ENCODE measurements at regions not wholly inside any gene's neighbourhood (a gene's known extent, or its start where the extent isn't known, plus 50 kb on each side); places are given as distances from the start of the nearest gene placed in this dataset.

- Histone ChIP-seq H3K4me1 (ENCODE audit: control insufficient read depth, extremely low read depth, insufficient read depth, low read length) (no peaks in the 10 kb centered on the region), H3K79me2 (ENCODE audit: control insufficient read depth, insufficient read depth, low read length) (no peaks in the 10 kb centered on the region), H4K20me1 (ENCODE audit: control insufficient read depth, extremely low read depth, insufficient read depth, low read length) (no peaks in the 10 kb centered on the region), H3K36me3 (ENCODE audit: control insufficient read depth, insufficient read depth, low read length) (no peaks in the 10 kb centered on the region), H3K4me2 (ENCODE audit: extremely low read depth, insufficient read depth, low read length) (no peak overlapping the region), H2AFZ (ENCODE audit: low read length) (no peak overlapping the region), H3K9ac (ENCODE audit: insufficient read depth, low read length) (no peak overlapping the region), H3K27me3 (ENCODE audit: control insufficient read depth, insufficient read depth, low read length) (no peaks in the 10 kb centered on the region), H3K9me3 (ENCODE audit: control insufficient read depth, insufficient read depth, low read depth, low read length) (no peaks in the 10 kb centered on the region), H3K27ac (ENCODE audit: insufficient read depth, low read length) (no peak overlapping the region), H3K4me3 (replicated peaks in 1 of 4; ENCODE audit: control extremely low read depth in 1 of 4, insufficient read depth in 1 of 4, low read depth in 3 of 4, low read length in 4 of 4) (no peak overlapping the region)
- TF ChIP-seq CTCF (conservative IDR thresholded peaks at IDR 0.05 in 1 of 2, IDR thresholded peaks at IDR 0.05 in 1 of 2; ENCODE audit: low read depth in 1 of 2, low read length in 2 of 2) (no peak), EZH2 (IDR thresholded peaks at IDR 0.05; ENCODE audit: low read length, missing control alignments) (no peak)
- DNase-seq (ENCODE audit: low read depth in 2 of 2) = no peak
Observed at GRCh38 chr2:209316141-209316540, 107.7 kb upstream of the MAP2 start.

- H4K20me1 ChIP-seq (ENCODE audit: control insufficient read depth, extremely low read depth, insufficient read depth, low read length) = no peaks in the 10 kb centered on the region
- H3K79me2 ChIP-seq (ENCODE audit: control insufficient read depth, insufficient read depth, low read length) = no peaks in the 10 kb centered on the region
- H3K4me3 ChIP-seq (replicated peaks in 1 of 4; ENCODE audit: control extremely low read depth in 1 of 4, insufficient read depth in 1 of 4, low read depth in 3 of 4, low read length in 4 of 4) = no peak overlapping the region
- H3K9me3 ChIP-seq (ENCODE audit: control insufficient read depth, insufficient read depth, low read depth, low read length) = no peaks in the 10 kb centered on the region
- H3K4me1 ChIP-seq (ENCODE audit: control insufficient read depth, extremely low read depth, insufficient read depth, low read length) = no peaks in the 10 kb centered on the region
- DNase-seq (ENCODE audit: low read depth in 2 of 2) = peak; percentile 69
- H3K36me3 ChIP-seq (ENCODE audit: control insufficient read depth, insufficient read depth, low read length) = no peaks in the 10 kb centered on the region
- no peak overlapping the region for H2AFZ ChIP-seq (ENCODE audit: low read length)
- no peaks in the 10 kb centered on the region for H3K27me3 ChIP-seq (ENCODE audit: control insufficient read depth, insufficient read depth, low read length)
- no peak for TF ChIP-seq EZH2 (IDR thresholded peaks at IDR 0.05; ENCODE audit: low read length, missing control alignments)
- no peak for TF ChIP-seq CTCF (conservative IDR thresholded peaks at IDR 0.05 in 1 of 2, IDR thresholded peaks at IDR 0.05 in 1 of 2; ENCODE audit: low read depth in 1 of 2, low read length in 2 of 2)
- H3K27ac ChIP-seq (ENCODE audit: insufficient read depth, low read length) = no peak overlapping the region
- no peak overlapping the region for H3K9ac ChIP-seq (ENCODE audit: insufficient read depth, low read length)
- H3K4me2 ChIP-seq (ENCODE audit: extremely low read depth, insufficient read depth, low read length) = no peak overlapping the region
Observed at GRCh38 chr2:209321076-209321475, 102.8 kb upstream of the MAP2 start.

GRCh38 chr2:209321581-209321980 lies 102.3 kb upstream of the MAP2 start:
- no peaks in the 10 kb centered on the region for H3K79me2 ChIP-seq (ENCODE audit: control insufficient read depth, insufficient read depth, low read length)

More at GRCh38 chr2:209321581-209321980, 102.3 kb upstream of the MAP2 start:
- no peak overlapping the region for H2AFZ ChIP-seq (ENCODE audit: low read length)
- H3K27me3 ChIP-seq (ENCODE audit: control insufficient read depth, insufficient read depth, low read length) = no peaks in the 10 kb centered on the region
- H3K9me3 ChIP-seq (ENCODE audit: control insufficient read depth, insufficient read depth, low read depth, low read length) = no peaks in the 10 kb centered on the region
- DNase-seq (ENCODE audit: low read depth in 2 of 2) = no peak
- no peak for TF ChIP-seq EZH2 (IDR thresholded peaks at IDR 0.05; ENCODE audit: low read length, missing control alignments)
- TF ChIP-seq CTCF (conservative IDR thresholded peaks at IDR 0.05 in 1 of 2, IDR thresholded peaks at IDR 0.05 in 1 of 2; ENCODE audit: low read depth in 1 of 2, low read length in 2 of 2) = no peak
- no peak overlapping the region for H3K4me3 ChIP-seq (replicated peaks in 1 of 4; ENCODE audit: control extremely low read depth in 1 of 4, insufficient read depth in 1 of 4, low read depth in 3 of 4, low read length in 4 of 4)
- no peaks in the 10 kb centered on the region for H3K36me3 ChIP-seq (ENCODE audit: control insufficient read depth, insufficient read depth, low read length)
- H3K27ac ChIP-seq (ENCODE audit: insufficient read depth, low read length) = no peak overlapping the region
- no peaks in the 10 kb centered on the region for H4K20me1 ChIP-seq (ENCODE audit: control insufficient read depth, extremely low read depth, insufficient read depth, low read length)
- H3K4me2 ChIP-seq (ENCODE audit: extremely low read depth, insufficient read depth, low read length) = no peak overlapping the region
- no peaks in the 10 kb centered on the region for H3K4me1 ChIP-seq (ENCODE audit: control insufficient read depth, extremely low read depth, insufficient read depth, low read length)
- H3K9ac ChIP-seq (ENCODE audit: insufficient read depth, low read length) = no peak overlapping the region
